ENCODE measurements at regions not wholly inside any gene's neighbourhood (a gene's known extent, or its start where the extent isn't known, plus 50 kb on each side); places are given as distances from the start of the nearest gene placed in this dataset.

DNA sequence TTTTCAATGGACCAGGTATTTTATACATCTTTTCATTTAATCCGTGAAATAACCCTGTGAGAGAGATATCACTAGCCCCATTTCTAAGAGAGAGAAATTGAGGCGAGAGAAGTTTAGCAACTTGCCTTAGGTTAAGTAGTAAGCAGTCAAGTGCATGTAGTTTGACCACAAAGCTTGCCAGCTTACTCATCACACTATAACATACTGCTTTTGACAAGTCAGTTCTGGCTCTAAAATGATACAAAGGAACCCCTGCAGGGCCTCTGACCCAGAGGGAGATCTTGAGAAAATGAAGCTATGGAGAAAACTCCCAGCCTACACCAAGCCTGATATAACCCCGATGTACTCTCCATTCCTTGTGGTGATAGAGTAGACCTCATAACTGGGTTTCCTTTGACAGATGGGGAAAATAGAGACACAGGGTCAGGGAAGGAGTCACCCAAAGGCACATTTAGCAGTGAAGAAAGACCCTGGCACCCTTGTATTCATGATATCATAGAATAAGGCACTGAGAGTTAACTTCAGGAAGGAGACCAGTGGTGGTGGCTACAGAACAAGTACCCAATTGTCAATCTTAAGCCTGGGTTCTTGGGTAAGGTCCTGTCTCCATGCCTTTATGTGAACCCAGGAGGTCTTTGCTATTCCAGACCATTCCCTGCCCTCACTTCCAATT, 60.2 kb upstream of the MSN start:
- TF ChIP-seq, protein P1, sequence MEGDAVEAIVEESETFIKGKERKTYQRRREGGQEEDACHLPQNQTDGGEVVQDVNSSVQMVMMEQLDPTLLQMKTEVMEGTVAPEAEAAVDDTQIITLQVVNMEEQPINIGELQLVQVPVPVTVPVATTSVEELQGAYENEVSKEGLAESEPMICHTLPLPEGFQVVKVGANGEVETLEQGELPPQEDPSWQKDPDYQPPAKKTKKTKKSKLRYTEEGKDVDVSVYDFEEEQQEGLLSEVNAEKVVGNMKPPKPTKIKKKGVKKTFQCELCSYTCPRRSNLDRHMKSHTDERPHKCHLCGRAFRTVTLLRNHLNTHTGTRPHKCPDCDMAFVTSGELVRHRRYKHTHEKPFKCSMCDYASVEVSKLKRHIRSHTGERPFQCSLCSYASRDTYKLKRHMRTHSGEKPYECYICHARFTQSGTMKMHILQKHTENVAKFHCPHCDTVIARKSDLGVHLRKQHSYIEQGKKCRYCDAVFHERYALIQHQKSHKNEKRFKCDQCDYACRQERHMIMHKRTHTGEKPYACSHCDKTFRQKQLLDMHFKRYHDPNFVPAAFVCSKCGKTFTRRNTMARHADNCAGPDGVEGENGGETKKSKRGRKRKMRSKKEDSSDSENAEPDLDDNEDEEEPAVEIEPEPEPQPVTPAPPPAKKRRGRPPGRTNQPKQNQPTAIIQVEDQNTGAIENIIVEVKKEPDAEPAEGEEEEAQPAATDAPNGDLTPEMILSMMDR (conservative IDR thresholded peaks at IDR 0.05; ENCODE audit: low read depth, low read length) = no peak
- TF ChIP-seq POLR2A (IDR thresholded peaks at IDR 0.05; ENCODE audit: low read depth, low read length) = no peak
- TF ChIP-seq RFX5 (IDR thresholded peaks at IDR 0.05; ENCODE audit: low read depth, low read length) = no peak
- TF ChIP-seq BHLHE40 (IDR thresholded peaks at IDR 0.05; ENCODE audit: low read depth, low read length) = no peak
- TF ChIP-seq, protein P2, sequence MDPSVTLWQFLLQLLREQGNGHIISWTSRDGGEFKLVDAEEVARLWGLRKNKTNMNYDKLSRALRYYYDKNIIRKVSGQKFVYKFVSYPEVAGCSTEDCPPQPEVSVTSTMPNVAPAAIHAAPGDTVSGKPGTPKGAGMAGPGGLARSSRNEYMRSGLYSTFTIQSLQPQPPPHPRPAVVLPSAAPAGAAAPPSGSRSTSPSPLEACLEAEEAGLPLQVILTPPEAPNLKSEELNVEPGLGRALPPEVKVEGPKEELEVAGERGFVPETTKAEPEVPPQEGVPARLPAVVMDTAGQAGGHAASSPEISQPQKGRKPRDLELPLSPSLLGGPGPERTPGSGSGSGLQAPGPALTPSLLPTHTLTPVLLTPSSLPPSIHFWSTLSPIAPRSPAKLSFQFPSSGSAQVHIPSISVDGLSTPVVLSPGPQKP (IDR thresholded peaks at IDR 0.05; ENCODE audit: borderline replicate concordance, low read depth, low read length) = no peak
- TF ChIP-seq RAD21 (IDR thresholded peaks at IDR 0.05; ENCODE audit: low read length) = no peak
- TF ChIP-seq MAZ (IDR thresholded peaks at IDR 0.05; ENCODE audit: borderline replicate concordance, low read depth, low read length) = no peak
- TF ChIP-seq RCOR1 (IDR thresholded peaks at IDR 0.05; ENCODE audit: insufficient replicate concordance, low read length) = no peak
